Central memory CD8-positive, alpha-beta T cell (primary cell): ENCODE measurements at regions not wholly inside any gene's neighbourhood (a gene's known extent, or its start where the extent isn't known, plus 50 kb on each side); places are given as distances from the start of the nearest gene placed in this dataset.
"Not testable (repeated sequence)": the region's sequence is repeated elsewhere in the genome, so short reads cannot be mapped to it uniquely, and the experiment has no call there.

Source experiments
- ATAC-seq: fragments of 150-1000 bp; cut with Tn5 transposase; replicated peaks from 2 replicates; pipeline ENCODE4 v1.10.0; 2022; ENCODE audit warnings: mild to moderate bottlenecking, moderate FRiP score, moderate number of reproducible peaks; ENCODE audit not compliant: poor library complexity, severe bottlenecking; ENCODE audit errors: extremely low read depth
- DNase-seq, 2 donors: peaks; one replicate each; pipeline ENCODE4 v3.0.0; 2021; ENCODE audit warnings: low spot score in 2 of 2
- H3K27ac Mint-ChIP-seq: one replicate; pipeline ENCODE4 v1.8.0; 2022; ENCODE audit warnings: low read depth, mild to moderate bottlenecking, moderate library complexity, mixed read lengths
- H3K27me3 Mint-ChIP-seq: one replicate; pipeline ENCODE4 v1.8.0; 2022; ENCODE audit warnings: mixed read lengths
- H3K36me3 Mint-ChIP-seq: one replicate; pipeline ENCODE4 v1.8.0; 2022; ENCODE audit warnings: mild to moderate bottlenecking, moderate library complexity, mixed read lengths; ENCODE audit not compliant: insufficient read depth
- H3K4me1 Mint-ChIP-seq: one replicate; pipeline ENCODE4 v1.8.0; 2022; ENCODE audit warnings: mixed read lengths
- H3K4me3 Mint-ChIP-seq: one replicate; pipeline ENCODE4 v1.8.0; 2022; ENCODE audit warnings: mild to moderate bottlenecking, moderate library complexity, mixed read lengths
- H3K9me3 Mint-ChIP-seq: one replicate; pipeline ENCODE4 v1.8.0; 2022; ENCODE audit warnings: mixed read lengths

DNA sequence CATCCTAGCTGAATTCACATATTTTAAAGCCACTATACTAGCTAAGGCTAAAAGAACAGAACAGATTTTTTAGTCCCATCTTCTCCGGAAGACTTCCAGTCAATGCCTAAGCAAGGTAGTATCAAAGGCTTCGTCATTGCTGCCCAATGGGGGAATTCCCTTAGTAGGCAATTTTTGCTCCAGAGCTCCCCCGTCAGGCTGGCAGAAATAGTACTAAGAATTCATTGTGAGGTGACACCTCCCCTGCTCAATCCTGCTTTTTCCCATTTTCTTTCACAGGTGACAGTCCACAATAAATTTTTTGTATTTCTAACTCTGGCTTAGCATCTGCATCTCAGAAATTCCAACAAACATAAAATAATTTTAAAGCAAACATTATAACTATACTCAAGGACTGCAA is 52.8 kb upstream of the SRSF6 start:
- Mint-ChIP-seq H3K36me3 (peaks cover 3% of the 10 kb centered on the region), H3K27ac (no peak overlapping the region), H3K9me3 (peaks cover 6% of the 10 kb centered on the region), H3K4me1 (no peaks in the 10 kb centered on the region), H3K27me3 (peaks cover 77% of the 10 kb centered on the region), H3K4me3 (no peak overlapping the region)
- DNase-seq (no peak), ATAC-seq (no peak)

- not testable (repeated sequence) for H3K4me3 Mint-ChIP-seq, H3K9me3 Mint-ChIP-seq, H3K4me1 Mint-ChIP-seq, H3K36me3 Mint-ChIP-seq, DNase-seq, H3K27ac Mint-ChIP-seq, ATAC-seq
- H3K27me3 Mint-ChIP-seq: peaks cover 37% of the 10 kb centered on the region
Measured at GRCh38 chr20:43400882-43401281, 56.8 kb upstream of the SRSF6 start.

DNA sequence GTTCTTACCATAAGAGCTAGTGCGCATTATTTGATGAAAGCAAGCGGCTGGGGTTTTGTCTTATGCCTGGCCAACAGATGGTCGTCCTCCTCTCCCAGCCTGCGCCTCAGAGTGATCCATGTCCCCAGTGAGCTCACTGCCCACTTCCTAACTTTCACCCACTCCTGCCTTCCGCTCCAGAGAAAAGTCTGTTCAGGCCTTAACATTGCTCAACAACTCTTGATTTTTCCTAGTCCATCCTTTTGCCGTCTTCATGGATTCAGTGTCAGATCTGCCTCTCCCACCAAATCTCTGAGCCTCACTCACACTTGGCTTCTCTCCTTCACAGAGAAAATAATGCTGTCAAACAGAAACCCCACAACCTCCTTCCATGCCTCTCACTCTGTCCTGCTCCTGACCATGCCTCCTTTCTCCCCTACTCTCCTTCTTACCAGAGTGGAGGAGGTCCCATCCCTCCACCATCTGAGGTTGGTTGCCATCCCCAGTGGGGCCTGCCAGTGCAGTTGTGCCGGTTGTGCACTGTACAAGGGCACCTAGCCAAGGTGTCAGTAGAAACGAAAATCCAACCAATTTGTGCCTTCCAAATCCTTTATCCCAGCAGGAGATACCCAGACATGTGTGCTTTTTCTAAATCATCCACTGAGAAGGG is 58.9 kb upstream of the SRSF6 start:
- no peak overlapping the region for H3K27ac Mint-ChIP-seq
- no peak overlapping the region for H3K4me3 Mint-ChIP-seq
- no peaks in the 10 kb centered on the region for H3K4me1 Mint-ChIP-seq
- H3K36me3 Mint-ChIP-seq: no peaks in the 10 kb centered on the region
- ATAC-seq (no peak), DNase-seq (no peak)
- peaks cover 30% of the 10 kb centered on the region for H3K27me3 Mint-ChIP-seq
- H3K9me3 Mint-ChIP-seq: no peaks in the 10 kb centered on the region

DNA sequence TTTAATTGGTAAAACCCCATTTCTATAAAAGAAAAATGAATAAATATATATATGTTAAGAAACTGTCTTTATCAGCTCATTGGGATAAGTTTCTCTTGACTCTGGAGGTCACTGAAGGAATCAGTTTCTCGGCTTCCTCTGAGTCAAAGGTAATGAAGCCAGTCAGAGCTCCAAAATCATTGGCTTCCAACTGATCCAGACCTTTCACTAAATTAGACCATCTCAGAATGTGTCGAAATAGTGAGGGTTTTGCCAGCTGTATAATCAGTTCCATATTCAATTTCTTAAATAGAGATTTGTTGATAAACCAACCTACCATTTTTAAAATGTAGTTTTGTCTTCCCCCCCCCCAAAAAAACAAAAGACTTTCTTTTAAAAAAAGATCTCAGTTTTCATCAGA is 60.5 kb upstream of the SRSF6 start:
- Mint-ChIP-seq H3K4me1 (no peaks in the 10 kb centered on the region), H3K4me3 (no peak overlapping the region), H3K36me3 (no peaks in the 10 kb centered on the region), H3K27me3 (peaks cover 29% of the 10 kb centered on the region), H3K9me3 (no peaks in the 10 kb centered on the region), H3K27ac (no peak overlapping the region)
- ATAC-seq: no peak
- no peak for DNase-seq

- Mint-ChIP-seq H3K4me1 (no peaks in the 10 kb centered on the region), H3K9me3 (no peaks in the 10 kb centered on the region), H3K27me3 (peaks cover 40% of the 10 kb centered on the region), H3K4me3 (no peak overlapping the region), H3K27ac (no peak overlapping the region), H3K36me3 (no peaks in the 10 kb centered on the region)
- DNase-seq: no peak
- ATAC-seq: no peak
Measured at GRCh38 chr20:43393052-43393451, 64.6 kb upstream of the SRSF6 start.

DNA sequence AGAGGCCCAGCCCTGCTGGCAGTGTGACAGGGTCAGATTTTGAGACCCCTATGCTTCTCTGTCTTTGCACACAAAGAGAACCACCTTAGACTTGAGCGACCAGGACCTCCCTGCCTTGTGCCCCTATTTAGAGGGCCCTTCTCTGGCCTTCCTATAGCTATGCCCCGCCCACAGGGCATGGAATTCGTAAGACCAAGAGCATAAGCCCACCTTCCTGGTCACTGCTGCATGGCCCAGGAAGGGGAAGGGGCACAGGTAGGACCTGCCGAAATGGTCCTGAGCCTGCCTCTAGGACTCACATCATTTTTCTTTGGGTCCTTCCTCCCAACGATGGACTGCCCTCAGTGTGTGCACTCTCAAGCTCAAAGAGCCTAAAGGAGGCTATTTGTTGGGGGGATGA is 65.1 kb upstream of the SRSF6 start:
- no peak overlapping the region for H3K4me3 Mint-ChIP-seq
- ATAC-seq (no peak), DNase-seq (no peak)
- no peak overlapping the region for H3K27ac Mint-ChIP-seq
- peaks cover 40% of the 10 kb centered on the region for H3K27me3 Mint-ChIP-seq
- no peaks in the 10 kb centered on the region for H3K4me1 Mint-ChIP-seq
- H3K36me3 Mint-ChIP-seq: no peaks in the 10 kb centered on the region
- no peaks in the 10 kb centered on the region for H3K9me3 Mint-ChIP-seq

- ATAC-seq (no peak), DNase-seq (no peak)
- Mint-ChIP-seq H3K27me3 (peaks cover 43% of the 10 kb centered on the region), H3K36me3 (no peaks in the 10 kb centered on the region), H3K4me3 (no peak overlapping the region), H3K4me1 (no peaks in the 10 kb centered on the region), H3K9me3 (no peaks in the 10 kb centered on the region), H3K27ac (no peak overlapping the region)
Measured at GRCh38 chr20:43389839-43390626, 67.7 kb upstream of the SRSF6 start.

DNA sequence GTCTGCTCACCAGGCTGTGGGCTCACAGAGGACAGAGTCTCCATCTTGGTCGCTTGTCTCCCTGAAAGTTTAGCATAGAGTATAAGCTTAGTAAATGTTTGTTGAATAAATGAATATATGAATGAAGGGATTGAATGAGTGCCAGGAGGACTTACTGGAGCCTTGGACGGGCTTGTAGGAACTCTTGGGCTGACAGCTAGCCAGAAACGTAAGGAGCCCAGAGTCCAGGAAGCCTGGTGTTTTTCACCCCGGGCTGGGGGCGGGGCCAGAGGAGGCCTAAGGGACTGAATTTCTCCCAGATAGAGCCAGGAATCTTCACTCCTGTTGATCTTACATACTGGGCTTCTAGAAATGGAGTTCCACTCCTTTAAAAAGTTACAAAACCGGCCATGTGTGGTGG is 68.5 kb upstream of the SRSF6 start:
- no peak for DNase-seq
- Mint-ChIP-seq H3K9me3 (no peaks in the 10 kb centered on the region), H3K4me1 (no peaks in the 10 kb centered on the region), H3K27ac (no peak overlapping the region), H3K27me3 (peaks cover 38% of the 10 kb centered on the region), H3K4me3 (no peak overlapping the region), H3K36me3 (no peaks in the 10 kb centered on the region)
- ATAC-seq: no peak

DNA sequence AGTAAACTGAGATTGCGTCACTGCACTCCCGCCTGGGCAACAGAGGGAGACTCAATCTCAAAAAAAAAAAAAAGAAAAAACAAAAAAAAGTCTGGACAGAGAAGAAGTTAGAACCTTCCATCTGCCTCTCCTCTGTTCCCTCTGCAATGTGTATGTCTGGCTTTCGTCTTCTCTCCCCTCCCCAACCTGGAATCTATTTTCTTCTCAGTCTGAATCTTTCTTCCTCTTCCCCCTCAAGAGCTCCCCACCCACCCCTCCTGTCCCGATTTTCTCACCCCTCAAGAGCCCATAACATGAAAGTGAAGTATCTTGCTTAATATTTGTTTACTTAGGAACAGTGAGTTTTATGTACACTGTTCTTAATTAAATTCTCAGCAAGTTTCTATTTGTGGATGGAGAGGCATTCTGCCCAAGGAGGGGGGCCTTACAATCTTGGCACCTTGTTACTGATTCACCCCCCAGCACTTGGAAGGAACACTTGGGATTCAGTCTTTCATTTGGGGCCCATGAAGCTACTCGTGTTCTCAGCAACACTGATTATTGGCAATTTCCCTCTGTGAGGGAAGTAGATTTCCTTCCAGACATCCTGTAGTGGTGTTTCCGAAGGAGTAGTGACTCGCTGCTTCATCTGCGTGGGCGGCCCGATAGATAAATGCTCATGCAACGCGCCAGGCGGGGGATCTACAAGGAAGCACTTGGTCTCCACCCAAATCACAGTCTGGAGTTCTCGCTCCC is 69.3 kb upstream of the SRSF6 start:
- Mint-ChIP-seq H3K27me3 (peaks cover 30% of the 10 kb centered on the region), H3K4me3 (no peak overlapping the region), H3K4me1 (no peaks in the 10 kb centered on the region), H3K9me3 (no peaks in the 10 kb centered on the region), H3K27ac (no peak overlapping the region), H3K36me3 (no peaks in the 10 kb centered on the region)
- DNase-seq (no peak), ATAC-seq (no peak)

- H3K27me3 Mint-ChIP-seq: peaks cover 24% of the 10 kb centered on the region
- ATAC-seq: no peak
- no peak overlapping the region for H3K4me3 Mint-ChIP-seq
Measured at GRCh38 chr20:43387737-43388136, 70.0 kb upstream of the SRSF6 start.

GRCh38 chr20:43386878-43387277 is 70.8 kb upstream of the SRSF6 start:
- H3K27ac Mint-ChIP-seq: no peak overlapping the region
- no peaks in the 10 kb centered on the region for H3K9me3 Mint-ChIP-seq
- H3K4me3 Mint-ChIP-seq: no peak overlapping the region
- no peak for DNase-seq
- no peak for ATAC-seq
- H3K36me3 Mint-ChIP-seq: no peaks in the 10 kb centered on the region
- peaks cover 19% of the 10 kb centered on the region for H3K27me3 Mint-ChIP-seq
- no peaks in the 10 kb centered on the region for H3K4me1 Mint-ChIP-seq

More at GRCh38 chr20:43387737-43388136, 70.0 kb upstream of the SRSF6 start:
- Mint-ChIP-seq H3K4me1 (no peaks in the 10 kb centered on the region), H3K9me3 (no peaks in the 10 kb centered on the region), H3K36me3 (no peaks in the 10 kb centered on the region), H3K27ac (no peak overlapping the region)
- DNase-seq: no peak

DNA sequence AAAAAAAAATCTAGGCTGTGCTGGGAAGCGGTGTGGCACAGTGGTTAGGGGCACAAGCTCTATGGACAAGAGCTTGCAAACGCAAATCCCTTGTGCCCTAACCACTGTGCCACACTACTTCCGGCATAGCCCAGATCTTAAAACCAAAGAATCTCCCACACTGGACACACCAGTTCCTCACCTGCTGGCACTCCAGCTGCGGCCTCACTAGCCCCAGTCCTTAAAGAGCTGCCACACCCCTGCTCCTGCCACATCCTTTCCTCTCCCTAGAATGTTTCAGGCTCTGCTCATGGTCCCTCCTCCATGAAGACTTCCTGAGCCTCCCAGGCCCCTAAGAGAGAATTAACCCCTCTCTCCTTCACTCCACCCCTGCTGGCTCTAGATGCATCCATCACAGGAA is 71.8 kb upstream of the SRSF6 start:
- Mint-ChIP-seq H3K36me3 (no peaks in the 10 kb centered on the region), H3K4me1 (no peaks in the 10 kb centered on the region), H3K27me3 (peaks cover 12% of the 10 kb centered on the region), H3K27ac (no peak overlapping the region), H3K9me3 (no peaks in the 10 kb centered on the region), H3K4me3 (no peak overlapping the region)
- ATAC-seq: no peak
- DNase-seq: no peak
